HG02588 (cell line): ENCODE measurements at regions not wholly inside any gene's neighbourhood (a gene's known extent, or its start where the extent isn't known, plus 50 kb on each side); places are given as distances from the start of the nearest gene placed in this dataset.

ENCODE experiments used
- ATAC-seq: cut with Tn5 transposase; IDR thresholded peaks from one replicate; pipeline ENCODE4 v1.9.1; 2021; ENCODE audit warnings: mild to moderate bottlenecking, moderate library complexity; ENCODE audit not compliant: unreplicated experiment

DNA sequence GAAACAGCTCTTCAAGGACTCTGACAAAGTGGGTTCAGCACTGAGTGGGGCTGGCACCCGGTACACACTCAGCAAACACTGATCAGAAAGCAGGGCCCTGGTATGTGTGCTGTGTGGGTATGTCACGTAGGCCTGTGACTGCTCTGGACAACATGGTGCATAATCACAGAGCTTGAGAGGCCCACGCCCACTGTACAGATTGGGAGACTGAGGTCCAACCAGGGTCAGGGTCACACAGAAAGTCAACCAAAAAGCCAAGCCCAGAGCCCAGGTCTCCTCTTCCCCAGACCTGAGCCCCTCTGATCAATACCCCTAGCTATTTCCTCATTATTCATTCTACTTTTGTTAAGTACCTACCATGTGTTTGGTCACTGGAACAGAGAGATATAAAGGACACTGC is 166.1 kb upstream of the LINGO1 start:
- ATAC-seq: no peak

- no peak for ATAC-seq
These were observed 165.6 kb upstream of the LINGO1 start for GRCh38 chr15:77798151-77798835.

GRCh38 chr15:77797270-77797669 is 164.6 kb upstream of the LINGO1 start:
- ATAC-seq: no peak

DNA sequence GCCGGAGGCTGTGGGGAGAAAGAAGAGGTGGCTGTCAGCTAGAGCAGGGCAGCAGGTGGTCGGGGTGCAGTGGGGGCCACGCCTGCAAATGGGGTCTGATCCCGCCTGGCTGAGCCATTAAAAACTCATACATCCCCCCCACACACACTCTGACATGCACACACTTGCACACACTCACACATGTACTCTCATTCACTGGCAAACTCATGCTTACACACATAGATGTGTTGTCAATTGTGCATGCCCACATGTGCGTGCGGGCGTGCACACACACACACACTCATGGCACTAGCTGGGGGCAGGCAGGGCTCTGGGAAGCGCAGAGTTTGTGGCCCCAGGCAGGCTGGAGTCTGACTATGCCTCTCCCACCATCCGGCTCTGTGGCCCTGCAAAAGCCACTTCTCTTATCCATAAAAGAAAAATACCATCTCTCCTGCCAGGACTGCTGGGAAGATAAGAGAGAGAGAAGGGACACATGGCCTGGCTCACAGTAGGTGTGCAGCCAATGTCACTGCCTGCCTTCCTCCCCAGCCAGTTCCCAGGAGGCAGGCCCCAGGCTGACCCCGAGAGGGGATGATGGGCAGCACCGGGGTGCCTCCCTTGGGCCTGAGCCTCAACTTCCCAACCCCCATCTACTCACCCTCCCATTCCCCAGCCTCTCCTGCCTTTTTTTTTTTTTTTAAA is 163.5 kb upstream of the LINGO1 start:
- no peak for ATAC-seq

- ATAC-seq: no peak
These were observed 162.7 kb upstream of the LINGO1 start for GRCh38 chr15:77795446-77795845.

DNA sequence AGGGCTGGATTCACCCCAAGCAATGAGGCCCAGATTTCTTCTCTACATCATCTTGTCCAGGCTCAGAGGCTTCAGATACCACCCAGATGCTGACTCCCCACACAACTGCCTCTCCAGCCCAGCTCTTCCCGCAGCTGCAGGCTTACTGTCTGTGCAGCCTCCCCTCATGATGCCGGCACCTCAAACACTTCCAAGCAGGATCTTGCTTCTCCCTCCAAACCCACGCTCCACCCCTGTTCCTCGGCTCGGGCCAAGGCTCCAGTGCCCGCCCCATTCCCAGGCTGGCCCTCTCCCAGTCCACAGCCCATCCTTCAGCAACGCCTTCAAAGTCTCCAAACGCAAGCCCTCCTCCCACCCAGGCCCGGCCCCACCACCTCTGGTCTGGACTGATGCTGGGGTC is 159.2 kb upstream of the LINGO1 start:
- ATAC-seq: no peak

DNA sequence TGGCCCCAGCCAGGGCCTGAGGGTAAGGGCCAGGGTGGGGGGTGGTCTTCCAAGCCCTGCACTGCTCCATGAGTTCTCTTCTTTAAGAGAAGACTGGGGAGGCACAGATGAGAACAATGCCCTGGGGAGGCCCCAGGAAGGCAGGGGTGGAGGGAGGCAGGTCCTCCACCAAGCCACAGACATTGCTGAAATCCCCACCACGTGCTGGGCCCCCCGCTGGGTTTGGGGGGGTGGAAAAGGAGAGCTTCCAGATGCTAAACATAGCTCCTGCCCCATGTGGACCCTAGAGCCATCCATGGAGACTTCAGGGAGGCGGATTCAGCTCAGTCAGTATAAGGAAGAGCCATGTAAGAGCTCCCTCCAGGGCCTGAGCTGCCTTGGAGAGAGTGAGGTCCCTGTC is 157.8 kb upstream of the LINGO1 start:
- no peak for ATAC-seq

GRCh38 chr15:77786956-77787355 is 154.2 kb upstream of the LINGO1 start:
- ATAC-seq: no peak

- no peak for ATAC-seq
These were observed 153.6 kb upstream of the LINGO1 start for GRCh38 chr15:77786181-77786890.

DNA sequence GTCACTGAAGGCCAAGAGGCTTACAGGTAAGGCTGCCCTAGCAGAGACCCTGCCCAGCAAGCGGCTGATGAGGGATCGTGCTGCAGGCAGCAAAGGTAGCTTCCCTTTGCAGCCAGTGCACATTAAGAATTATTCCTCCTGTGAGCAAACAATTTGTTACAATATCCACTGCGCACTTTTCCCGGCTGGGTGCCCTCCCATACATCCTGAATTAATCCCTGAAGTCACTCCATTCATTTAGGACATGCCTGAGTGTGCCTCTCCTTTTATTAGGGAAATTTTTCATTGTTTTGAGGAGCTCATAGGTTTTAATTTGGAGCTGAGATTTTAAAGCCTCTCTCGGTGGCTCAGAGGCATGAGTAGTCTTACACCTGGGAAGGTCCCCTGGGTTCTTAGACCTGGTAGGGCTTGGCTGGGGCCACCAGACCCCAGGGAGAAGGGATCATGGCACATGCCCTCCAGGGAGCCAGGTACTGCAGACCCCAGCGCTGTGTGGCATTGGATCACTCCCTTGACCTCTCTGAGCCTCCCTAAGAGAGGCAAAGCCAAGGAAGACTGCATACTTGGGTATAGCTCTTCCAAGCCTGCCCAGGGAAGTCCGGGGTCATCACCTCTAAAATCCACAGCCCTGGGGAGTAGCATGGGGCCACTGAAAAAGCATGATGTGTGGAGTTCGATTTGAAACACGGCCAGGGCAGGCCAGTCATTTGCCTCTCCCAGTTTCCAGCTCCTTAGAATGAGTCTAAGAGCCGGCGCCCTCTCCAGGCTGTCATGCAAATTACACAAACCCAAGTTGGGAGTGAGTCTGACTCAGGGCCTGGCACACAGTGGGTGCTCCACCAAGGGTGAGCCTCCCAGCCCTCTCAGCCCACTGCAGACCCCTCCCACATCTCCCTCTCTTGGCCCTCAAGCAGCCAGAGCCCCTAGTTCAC is 151.9 kb upstream of the LINGO1 start:
- no peak for ATAC-seq

- ATAC-seq: no peak
These were observed 150.9 kb upstream of the LINGO1 start for GRCh38 chr15:77783636-77784035.

GRCh38 chr15:77782691-77783090 is 150.0 kb upstream of the LINGO1 start:
- no peak for ATAC-seq

DNA sequence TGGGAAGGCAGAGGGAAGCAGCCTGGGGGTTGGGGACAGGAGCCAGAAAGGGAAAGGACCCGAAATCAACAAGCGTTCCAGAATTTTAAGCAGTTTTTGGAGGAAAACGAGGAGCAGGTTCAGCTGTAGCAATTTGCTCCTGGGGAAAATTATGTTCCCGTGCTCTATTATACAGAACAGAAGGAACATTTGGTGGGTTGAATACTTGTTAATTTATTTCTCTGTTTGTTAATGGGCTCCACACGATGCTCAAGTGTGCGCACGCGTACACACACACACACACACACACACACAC is 149.2 kb upstream of the LINGO1 start:
- no peak for ATAC-seq

GRCh38 chr15:77781151-77781945 is 148.6 kb upstream of the LINGO1 start:
- no peak for ATAC-seq

GRCh38 chr15:77778802-77779201 is 146.1 kb upstream of the LINGO1 start:
- ATAC-seq: no peak

DNA sequence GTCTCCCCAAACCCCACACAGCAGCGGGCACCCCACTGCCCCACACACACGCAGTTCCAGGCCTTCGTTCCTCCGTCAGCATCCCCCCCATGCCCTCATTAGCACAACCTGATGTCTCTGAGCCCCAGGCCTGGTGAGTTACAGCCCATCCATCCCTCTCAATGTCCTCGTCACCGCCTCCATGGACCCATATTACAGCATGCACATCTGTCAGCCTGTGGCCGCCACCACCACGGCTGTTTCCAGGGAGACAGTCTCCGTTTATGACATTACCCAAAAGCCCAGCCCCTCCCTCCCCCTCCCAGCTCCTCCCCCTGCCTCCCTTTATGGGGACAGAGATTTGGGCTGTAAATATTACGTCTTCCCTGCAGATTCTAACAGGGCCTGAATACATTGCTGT is 143.1 kb upstream of the LINGO1 start:
- no peak for ATAC-seq

DNA sequence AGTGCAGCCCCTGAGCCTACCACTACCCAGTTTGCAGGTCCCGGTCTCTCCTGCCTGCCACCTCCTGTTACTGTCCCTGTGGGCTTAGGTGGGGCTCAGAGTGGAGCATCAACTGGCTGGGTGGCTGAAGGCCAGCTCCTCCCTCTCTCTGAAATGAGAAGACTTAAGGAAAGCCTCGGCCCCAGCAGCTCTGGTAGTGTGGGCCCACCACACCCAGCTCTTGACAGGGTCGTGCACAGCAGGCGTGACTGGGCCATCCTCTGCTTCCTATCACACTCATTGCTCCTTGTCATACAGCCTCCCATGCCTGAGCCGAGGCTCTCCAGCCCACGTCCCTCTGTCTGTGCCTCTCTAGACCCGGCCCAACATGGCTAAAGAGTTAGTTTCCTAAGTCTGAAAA is 142.7 kb upstream of the LINGO1 start:
- ATAC-seq: no peak

DNA sequence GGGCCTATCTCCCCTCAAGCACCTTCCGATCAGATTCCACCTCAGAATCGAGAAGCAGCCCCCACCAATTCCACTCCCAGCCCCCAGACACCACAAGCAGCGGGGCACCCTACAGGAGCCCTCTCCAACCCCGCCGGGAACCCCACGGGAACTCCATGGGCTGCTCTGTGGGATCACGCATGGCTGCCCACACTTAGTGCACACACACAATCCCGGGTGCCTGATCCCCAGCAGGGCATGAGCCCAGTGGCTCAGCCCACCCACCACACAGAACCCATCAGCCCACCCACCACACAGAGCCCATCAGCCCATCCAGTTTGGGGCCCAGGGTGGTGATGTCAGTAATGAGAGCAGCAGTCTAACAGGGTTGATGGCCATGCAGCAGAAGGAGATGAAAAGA is 141.6 kb upstream of the LINGO1 start:
- ATAC-seq: no peak

DNA sequence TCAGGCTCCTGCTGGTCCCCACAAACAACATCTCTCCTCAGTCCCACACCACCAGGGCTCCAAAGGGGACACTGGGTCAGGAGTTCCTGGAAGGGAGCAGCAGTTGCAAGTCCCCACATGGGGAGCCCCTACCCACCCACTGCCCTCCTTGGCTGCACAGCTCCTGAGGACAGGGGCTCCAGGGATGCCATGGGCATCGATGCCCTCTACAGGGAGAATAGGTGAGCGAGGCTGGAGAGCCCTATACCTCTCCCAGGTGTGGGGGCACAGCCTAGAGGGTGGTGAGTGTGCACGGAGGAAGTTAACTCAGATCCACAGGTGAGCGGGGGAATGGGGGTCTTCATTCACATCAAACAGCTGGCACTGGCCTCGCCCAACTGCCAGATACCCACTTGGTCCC is 141.2 kb upstream of the LINGO1 start:
- no peak for ATAC-seq

DNA sequence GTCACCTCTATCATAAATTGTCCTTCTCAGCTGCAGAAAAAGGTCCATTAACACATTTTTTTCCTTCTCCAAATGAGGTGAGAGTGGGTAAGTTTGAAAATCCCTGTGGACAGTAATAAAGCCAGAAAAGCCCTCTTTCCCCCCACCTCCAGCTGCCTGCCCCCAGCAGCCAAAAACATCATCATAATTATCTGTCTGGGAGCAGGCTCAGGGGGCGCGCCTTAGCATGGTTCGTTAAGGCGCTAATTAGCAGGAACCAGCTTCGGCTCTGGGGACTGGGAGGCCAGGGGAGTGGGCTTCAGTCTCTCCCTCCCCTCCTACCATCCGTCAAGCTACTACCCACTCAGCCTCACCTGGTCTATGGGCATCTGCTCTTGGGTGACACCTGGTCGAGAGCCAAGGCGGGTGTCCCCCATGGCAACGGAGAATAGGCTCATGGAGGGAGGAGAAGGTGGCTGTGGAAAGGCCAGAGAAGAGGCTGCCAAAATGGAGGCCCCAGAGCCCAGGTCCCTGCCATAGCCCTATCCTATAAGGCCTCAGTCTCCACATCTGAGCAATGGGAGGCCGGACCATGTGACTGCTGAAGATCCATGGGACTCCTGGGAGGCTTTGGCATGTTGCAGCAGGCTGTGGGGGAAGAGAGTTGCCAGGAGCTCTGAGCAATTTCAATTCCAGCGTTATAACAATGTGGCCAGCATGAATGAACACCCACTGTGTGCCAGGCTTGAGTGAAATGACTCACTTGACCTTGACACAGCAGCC is 140.1 kb upstream of the LINGO1 start:
- no peak for ATAC-seq
